Fibroblast of skin of right biceps (primary cell): ENCODE measurements at regions not wholly inside any gene's neighbourhood (a gene's known extent, or its start where the extent isn't known, plus 50 kb on each side); places are given as distances from the start of the nearest gene placed in this dataset.

Experiments
- DNase-seq: peaks from one replicate; pipeline ENCODE4 v3.0.0-alpha.2; 2013

DNA sequence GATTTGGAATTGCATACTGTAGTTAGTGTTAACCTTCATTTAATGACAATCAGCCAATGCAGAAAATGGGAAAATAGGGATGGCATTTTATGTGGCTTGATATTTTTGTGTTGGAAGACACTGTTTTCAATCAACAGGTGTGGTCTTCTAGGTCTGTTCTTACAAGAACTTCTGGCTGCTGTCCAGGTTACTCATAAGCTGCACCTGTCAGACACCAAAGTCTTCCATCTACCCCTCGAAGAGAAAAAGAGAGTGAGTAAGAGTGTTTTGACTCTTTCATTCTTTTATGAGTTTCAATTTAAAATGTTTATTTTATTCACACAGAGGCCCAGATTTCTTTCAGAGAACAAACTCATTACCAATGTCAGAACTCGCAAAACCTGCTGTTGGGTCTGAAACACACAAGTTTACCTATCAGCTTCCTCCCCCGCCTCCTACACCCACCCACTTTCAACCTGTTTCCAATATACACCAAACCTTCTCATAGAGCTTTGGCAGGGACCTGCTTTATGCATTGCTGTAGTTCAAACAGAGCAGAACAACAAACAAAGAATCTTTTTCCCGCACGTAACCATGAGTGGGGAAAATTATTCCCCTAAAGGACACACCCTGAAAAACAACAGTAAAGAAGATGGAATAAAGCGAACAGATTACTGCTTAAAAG, 767.7 kb upstream of the ALCAM start:
- no peak for DNase-seq

DNA sequence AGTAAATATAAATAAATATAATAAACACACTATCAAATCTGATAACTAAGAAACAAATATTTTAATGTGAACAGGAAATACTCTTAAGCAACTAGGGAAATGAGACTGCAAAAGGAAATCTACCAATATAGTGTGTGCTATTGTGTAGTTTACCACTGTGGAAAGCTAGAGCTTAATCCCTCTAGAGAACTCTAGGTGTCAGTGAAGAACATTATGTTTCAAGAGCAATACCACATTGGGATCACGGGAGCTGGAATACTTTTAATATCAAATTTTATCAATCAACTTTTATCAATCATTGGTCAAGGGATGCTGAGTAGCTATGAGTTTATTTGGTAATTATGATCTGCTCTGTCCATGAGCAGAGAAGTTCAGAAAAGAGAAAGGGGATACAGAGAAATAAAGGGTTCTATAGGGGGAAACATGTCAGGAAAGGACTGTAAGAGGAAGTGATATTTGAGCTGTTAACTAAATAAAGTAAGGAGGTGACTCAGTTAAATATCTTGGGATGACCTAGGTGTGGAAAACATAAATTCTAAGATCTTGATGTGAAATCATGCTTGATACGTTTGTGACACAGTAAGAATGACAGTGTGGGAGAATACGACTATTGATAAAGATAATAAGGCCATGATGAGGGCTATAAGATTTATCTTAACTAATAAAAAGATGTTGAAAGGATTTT, 762.2 kb upstream of the ALCAM start:
- DNase-seq: peak; percentile 25

- no peak for DNase-seq
Measured at GRCh38 chr3:104606812-104607211, 759.9 kb upstream of the ALCAM start.

- no peak for DNase-seq
Measured at GRCh38 chr3:104610730-104611652, 755.7 kb upstream of the ALCAM start.

DNA sequence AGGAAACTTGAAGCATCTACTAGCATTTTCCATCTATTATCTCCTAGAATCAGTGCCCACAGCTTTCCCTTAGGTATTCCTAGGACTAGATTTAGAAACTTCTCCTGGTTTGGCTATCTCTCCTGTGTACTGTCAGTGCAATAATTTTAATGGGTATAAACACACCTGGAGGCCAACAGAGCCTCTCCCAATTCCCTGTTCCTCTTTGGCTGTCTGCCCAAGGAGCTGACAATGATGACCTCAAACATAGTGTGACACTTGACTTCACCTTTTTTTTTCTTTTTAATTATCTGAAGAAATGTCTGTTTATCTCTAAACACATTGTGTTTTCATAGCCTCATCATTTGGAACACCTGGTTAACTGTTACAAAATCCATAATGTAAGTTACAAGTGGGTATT, 754.5 kb upstream of the ALCAM start:
- no peak for DNase-seq

- DNase-seq: no peak
Measured at GRCh38 chr3:104614564-104614963, 752.1 kb upstream of the ALCAM start.

GRCh38 chr3:104628185-104628789, 738.4 kb upstream of the ALCAM start:
- DNase-seq: peak; percentile 71

DNA sequence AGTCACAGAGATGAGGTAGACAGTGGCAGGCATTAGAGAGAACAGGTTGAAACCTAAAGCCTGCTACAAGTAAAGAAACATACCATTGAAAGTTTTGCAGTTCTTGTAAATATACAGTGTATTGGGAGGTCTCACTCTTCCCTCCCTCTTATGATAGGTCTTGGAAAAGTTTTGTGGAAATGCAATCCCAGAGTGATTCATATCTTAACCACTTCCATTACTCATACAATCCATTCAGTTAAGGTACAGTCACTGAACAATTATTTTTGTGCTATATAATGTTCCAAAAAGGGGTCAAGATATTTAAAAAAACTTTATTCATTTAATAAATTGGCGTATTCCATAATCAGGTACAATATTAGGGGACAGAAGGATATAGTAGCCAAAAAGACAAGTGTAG, 737.7 kb upstream of the ALCAM start:
- DNase-seq: peak; percentile 89

DNA sequence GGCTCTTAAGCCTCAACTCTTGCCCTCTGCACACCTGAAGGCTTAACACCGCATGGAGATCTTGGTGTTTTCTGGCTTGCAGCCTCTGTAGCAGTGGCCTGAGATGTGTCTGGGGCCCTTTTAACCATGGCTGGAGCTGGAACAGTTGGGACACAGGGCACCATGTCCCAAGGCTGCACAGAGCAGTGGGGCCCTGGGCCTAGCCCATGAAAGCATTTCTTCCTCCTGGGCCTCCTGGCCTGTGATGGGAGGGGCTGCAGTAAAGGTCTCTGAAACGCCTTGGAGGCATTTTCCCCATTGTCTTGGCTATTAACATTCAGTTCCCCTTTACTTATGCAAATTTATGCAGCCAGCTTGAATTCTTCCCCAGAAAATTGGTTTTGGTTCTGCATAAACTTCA, 735.5 kb upstream of the ALCAM start:
- no peak for DNase-seq

DNA sequence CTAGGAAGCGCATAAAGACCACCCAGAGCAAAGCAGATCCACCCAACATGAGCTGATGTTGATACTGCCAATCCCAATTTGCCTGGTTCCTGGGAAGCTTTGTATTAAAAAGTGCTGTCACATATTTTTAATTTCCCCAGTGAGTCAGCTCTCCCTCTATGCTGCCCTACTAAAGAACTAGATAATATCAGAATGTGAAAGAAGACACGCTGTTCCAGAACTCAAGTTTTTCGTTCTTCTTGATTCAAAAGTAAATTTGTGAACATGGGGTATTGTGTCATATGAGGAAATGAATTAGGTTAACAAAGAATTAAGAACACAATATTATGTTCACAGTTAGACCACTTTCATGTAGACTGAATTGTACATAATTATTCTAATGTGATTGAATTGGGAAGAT, 734.2 kb upstream of the ALCAM start:
- DNase-seq: no peak

DNA sequence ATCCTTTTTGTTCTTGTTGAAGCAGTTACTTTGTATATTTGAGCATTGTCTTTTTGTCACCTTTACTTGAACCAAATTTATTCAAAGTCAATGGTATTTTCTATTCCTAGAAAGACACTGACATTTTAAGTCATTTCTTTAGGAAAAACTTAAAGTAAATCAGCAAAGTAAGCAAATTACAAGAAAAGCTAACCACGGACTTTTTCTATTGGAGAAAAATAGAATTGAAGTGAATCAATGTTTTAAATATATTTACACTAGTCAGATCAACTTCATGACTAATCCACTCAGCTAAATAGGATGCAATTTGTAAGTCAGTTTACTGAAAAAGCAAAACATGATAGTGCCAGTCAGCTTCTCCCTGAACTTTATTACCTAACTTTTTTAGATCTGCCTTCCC, 733.8 kb upstream of the ALCAM start:
- DNase-seq: no peak

- no peak for DNase-seq
Measured at GRCh38 chr3:104635872-104636580, 730.7 kb upstream of the ALCAM start.

- no peak for DNase-seq
Measured at GRCh38 chr3:104642827-104643226, 723.9 kb upstream of the ALCAM start.

- DNase-seq: no peak
Measured at GRCh38 chr3:104646196-104646595, 720.5 kb upstream of the ALCAM start.

- DNase-seq: no peak
Measured at GRCh38 chr3:104648823-104649222, 717.9 kb upstream of the ALCAM start.

- DNase-seq: no peak
Measured at GRCh38 chr3:104669083-104669482, 697.6 kb upstream of the ALCAM start.

DNA sequence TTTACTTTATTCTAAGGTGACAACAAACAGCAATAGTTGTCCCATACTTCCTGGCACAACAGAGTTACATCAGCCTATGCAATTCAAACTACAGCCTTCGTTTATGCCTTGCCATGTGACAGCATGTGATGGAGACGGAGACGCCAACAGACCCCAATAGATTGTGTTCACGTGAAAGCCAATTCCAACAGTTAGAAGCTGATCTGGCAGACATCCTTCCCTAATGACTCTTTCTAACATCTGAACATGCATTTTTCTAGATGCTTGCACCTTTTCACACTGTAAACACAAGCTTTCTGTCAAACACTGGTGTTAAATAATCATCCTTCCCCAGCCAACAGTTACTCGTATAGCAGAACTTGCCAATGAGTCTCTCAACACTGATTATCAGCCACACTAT, 694.4 kb upstream of the ALCAM start:
- no peak for DNase-seq

DNA sequence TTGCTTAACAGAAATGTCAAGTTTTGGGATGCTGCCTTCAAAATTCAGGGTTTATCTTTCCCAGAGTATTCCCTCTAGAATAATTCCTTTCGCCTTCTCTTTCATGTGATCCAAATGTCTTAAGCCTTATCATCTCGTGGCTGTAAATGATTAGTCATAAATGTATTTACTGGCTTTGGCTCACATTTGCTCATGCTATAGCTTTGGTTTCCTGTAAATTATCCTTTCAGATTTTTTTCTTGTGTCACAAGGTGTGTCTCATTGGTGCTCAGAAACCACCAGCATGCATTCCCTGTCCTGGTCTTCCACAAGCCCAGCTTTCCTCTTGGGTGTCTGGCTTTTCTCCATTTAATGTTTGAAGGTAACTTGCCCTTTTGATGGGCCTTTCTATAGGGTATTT, 692.7 kb upstream of the ALCAM start:
- peak; percentile 66 for DNase-seq

DNA sequence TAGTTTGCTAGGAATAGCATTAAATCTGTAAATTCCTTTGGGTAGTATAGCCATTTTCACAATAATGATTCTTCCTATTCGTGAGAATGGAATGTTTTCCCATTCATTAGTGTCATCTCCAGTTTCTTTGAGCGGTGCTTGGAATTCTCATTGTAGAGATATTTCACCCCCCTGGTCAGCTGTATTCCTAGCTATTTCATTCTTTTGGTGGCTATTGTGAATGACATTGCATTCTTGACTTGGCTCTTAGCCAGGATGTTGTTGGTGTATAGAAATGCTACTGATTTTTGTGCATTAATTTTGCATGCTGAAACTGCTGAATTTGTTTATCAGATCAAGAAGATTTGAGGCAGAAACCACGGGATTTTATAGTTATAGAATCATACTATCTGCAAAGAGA, 690.5 kb upstream of the ALCAM start:
- peak; percentile 72 for DNase-seq

DNA sequence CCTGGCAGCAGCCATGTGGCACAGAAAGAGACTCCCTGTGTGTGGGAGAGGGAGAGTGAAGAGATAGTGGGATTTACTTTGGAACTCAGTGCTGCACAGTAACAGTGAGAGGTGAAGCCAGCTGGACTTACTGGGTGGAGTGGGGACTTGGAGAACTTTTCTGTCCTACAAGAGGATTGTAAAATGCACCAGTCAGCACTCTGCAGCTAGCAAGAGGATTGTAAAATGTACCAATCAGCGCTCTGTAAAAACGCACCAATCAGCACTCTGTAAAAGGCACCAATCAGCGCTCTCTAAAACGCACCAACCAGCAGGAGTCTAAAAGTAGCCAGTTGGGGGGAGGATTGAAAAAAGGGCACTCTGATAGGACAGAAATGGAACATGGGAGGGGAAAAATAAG, 688.8 kb upstream of the ALCAM start:
- DNase-seq: no peak

- DNase-seq: no peak
Measured at GRCh38 chr3:104685492-104685891, 681.2 kb upstream of the ALCAM start.

- no peak for DNase-seq
Measured at GRCh38 chr3:104687362-104687761, 679.3 kb upstream of the ALCAM start.

- DNase-seq: no peak
Measured at GRCh38 chr3:104696470-104696869, 670.2 kb upstream of the ALCAM start.
